BJ (cell line): ENCODE measurements at regions not wholly inside any gene's neighbourhood (a gene's known extent, or its start where the extent isn't known, plus 50 kb on each side); places are given as distances from the start of the nearest gene placed in this dataset.

ENCODE experiments used
- CTCF ChIA-PET: fragments of 350-600 bp; formaldehyde crosslinking; extraction: SDS; loops from one replicate; lab custom pipeline; 2021; ENCODE audit warnings: antibody characterized with exemption, inconsistent platforms; lab: Yijun Ruan, JAX
- POLR2A ChIA-PET: fragments of 300-600 bp; sonication (Branson Sonifier 250); formaldehyde crosslinking; extraction: SDS; loops from one replicate; lab custom pipeline; 2021; ENCODE audit warnings: antibody characterized with exemption; lab: Charles Lee
- DNase-seq: peaks from one replicate; pipeline ENCODE4 v3.0.0-alpha.2; 2011; ENCODE audit warnings: low read depth
- H3K27me3 ChIP-seq: 2 replicates; pipeline ENCODE4 v1.6.0; 2011; ENCODE audit warnings: low read length; ENCODE audit not compliant: control insufficient read depth, insufficient read depth
- H3K36me3 ChIP-seq: 2 replicates; pipeline ENCODE4 v1.5.1; 2011; ENCODE audit warnings: low read length; ENCODE audit not compliant: control insufficient read depth, insufficient read depth
- H3K4me3 ChIP-seq: 2 replicates; pipeline ENCODE4 v1.5.1; 2011; ENCODE audit warnings: low read depth, mild to moderate bottlenecking, control low read depth, low read length
- CTCF ChIP-seq: IDR thresholded peaks from 2 replicates; pipeline ENCODE4 v1.5.1; 2011; ENCODE audit warnings: low read depth, mild to moderate bottlenecking, control low read depth, inconsistent platforms, low read length, moderate library complexity; ENCODE audit not compliant: insufficient read depth

- ChIA-PET CTCF (interaction anchor here (0.7 kb wide), 1 partner anchor 23 kb away, joined by 3 read pairs; no protein-coding TSS in a partner anchor), POLR2A (no interaction called here)
- Histone ChIP-seq H3K4me3 (no peak overlapping the region), H3K27me3 (no peaks in the 10 kb centered on the region), H3K36me3 (no peaks in the 10 kb centered on the region)
- no peak for TF ChIP-seq CTCF
- DNase-seq: no peak
These were observed 111.1 kb downstream of the CTTN start for GRCh38 chr11:70509476-70509875.

- Histone ChIP-seq H3K27me3 (no peaks in the 10 kb centered on the region), H3K4me3 (no peak overlapping the region), H3K36me3 (no peaks in the 10 kb centered on the region)
- CTCF ChIA-PET: no interaction called here
- DNase-seq: no peak
- TF ChIP-seq CTCF: no peak
- POLR2A ChIA-PET: no interaction called here
These were observed 111.8 kb downstream of the CTTN start for GRCh38 chr11:70510106-70510505.

GRCh38 chr11:70510571-70510970 lies 112.2 kb downstream of the CTTN start:
- Histone ChIP-seq H3K4me3 (no peak overlapping the region), H3K27me3 (no peaks in the 10 kb centered on the region), H3K36me3 (no peaks in the 10 kb centered on the region)
- no peak for TF ChIP-seq CTCF
- CTCF ChIA-PET: no interaction called here
- no peak for DNase-seq
- POLR2A ChIA-PET: no interaction called here

GRCh38 chr11:70511345-70511744 lies 113.0 kb downstream of the CTTN start:
- ChIA-PET CTCF (no interaction called here), POLR2A (no interaction called here)
- H3K27me3 ChIP-seq: no peaks in the 10 kb centered on the region
- no peaks in the 10 kb centered on the region for H3K36me3 ChIP-seq
- H3K4me3 ChIP-seq: no peak overlapping the region
- DNase-seq: no peak
- TF ChIP-seq CTCF: no peak

- CTCF ChIA-PET: interaction anchor here (0.6 kb wide), 1 partner anchor 768 kb away, joined by 5 read pairs; no protein-coding TSS in a partner anchor
- no peaks in the 10 kb centered on the region for H3K36me3 ChIP-seq
- POLR2A ChIA-PET: no interaction called here
- TF ChIP-seq CTCF: no peak
- no peak overlapping the region for H3K4me3 ChIP-seq
- H3K27me3 ChIP-seq: no peaks in the 10 kb centered on the region
- no peak for DNase-seq
These were observed 114.4 kb downstream of the CTTN start for GRCh38 chr11:70512716-70513115.
